GM12878 (cell line): ENCODE measurements at regions not wholly inside any gene's neighbourhood (a gene's known extent, or its start where the extent isn't known, plus 50 kb on each side); places are given as distances from the start of the nearest gene placed in this dataset.

Experiments used
- ATAC-seq: fragments of 200-7000 bp; cut with Tn5 transposase; 3 replicates; pipeline ENCODE4 v1.9.1; 2020; ENCODE audit warnings: mild to moderate bottlenecking, moderate library complexity
- BruUV-seq: library from RNA; stranded (reverse); fragments of 400-500 nt; replicated peaks from 2 replicates; lab custom pipeline; 2021; lab: Mats Ljungman, UMichigan
- CTCF ChIA-PET: fragments of 300-600 bp; sonication (Branson Sonifier 250); formaldehyde crosslinking; extraction: SDS; loops from one replicate; lab custom pipeline; 2021; ENCODE audit warnings: inconsistent platforms; lab: Yijun Ruan, JAX
- POLR2A ChIA-PET: fragments of 350-600 bp; formaldehyde crosslinking; extraction: SDS; loops from one replicate; lab custom pipeline; 2021; ENCODE audit warnings: inconsistent platforms; lab: Charles Lee
- RAD21 ChIA-PET: fragments of 300-600 bp; sonication (Branson Sonifier 250); formaldehyde crosslinking; loops from one replicate; lab custom pipeline; 2023; ENCODE audit warnings: antibody characterized with exemption; ENCODE audit not compliant: unreplicated experiment; lab: Charles Lee
- SMC1A ChIA-PET: fragments of 300-600 bp; sonication (Branson Sonifier 250); formaldehyde crosslinking; loops from one replicate; lab custom pipeline; 2023; ENCODE audit not compliant: unreplicated experiment, uncharacterized antibody; lab: Charles Lee
- DNase-seq: peaks from one replicate; pipeline ENCODE4 v3.0.0-alpha.2; 2011; ENCODE audit warnings: low read depth, low spot score
- FAIRE-seq: peaks from 3 replicates; lab custom pipeline; 2011; peaks lifted over from hg19 to GRCh38; lab: Jason Lieb, UNC
- H2AFZ ChIP-seq: 2 replicates; pipeline ENCODE4 v1.6.0; 2011; ENCODE audit warnings: low read depth, low read length, control low read depth; ENCODE audit not compliant: control insufficient read depth
- H3K27ac ChIP-seq: 2 replicates; pipeline ENCODE4 v1.5.1; 2011; ENCODE audit warnings: control low read depth; ENCODE audit not compliant: control insufficient read depth, insufficient read depth
- H3K27me3 ChIP-seq, 2 experiments: replicated peaks in 1 of 2; 2 replicates each; pipeline versions ENCODE4 v1.6.0 to v1.6.1; 2011; ENCODE audit warnings: low read length in 1 of 2; ENCODE audit not compliant: control insufficient read depth in 2 of 2, insufficient read depth in 2 of 2
- H3K36me3 ChIP-seq, 2 experiments: 2 replicates each; pipeline ENCODE4 v1.5.1; 2011; ENCODE audit warnings: low read length in 1 of 2; ENCODE audit not compliant: control insufficient read depth in 2 of 2, insufficient read depth in 2 of 2
- H3K4me1 ChIP-seq: 2 replicates; pipeline ENCODE4 v1.6.1; 2011; ENCODE audit warnings: mild to moderate bottlenecking, low read length, moderate library complexity, mixed read lengths; ENCODE audit not compliant: control insufficient read depth, insufficient read depth
- H3K4me2 ChIP-seq: 2 replicates; pipeline ENCODE4 v1.6.0; 2011; ENCODE audit warnings: control low read depth; ENCODE audit not compliant: control insufficient read depth, insufficient read depth
- H3K4me3 ChIP-seq: fragments of 200-600 bp; sonication (generic); 2 replicates; pipeline ENCODE4 v1.5.1; 2016
- H3K79me2 ChIP-seq: 2 replicates; pipeline ENCODE4 v1.6.0; 2011; ENCODE audit warnings: low read length; ENCODE audit not compliant: control insufficient read depth, insufficient read depth
- H3K9ac ChIP-seq: 2 replicates; pipeline ENCODE4 v1.8.0; 2011; ENCODE audit warnings: low read length, control low read depth, mixed read lengths; ENCODE audit not compliant: control insufficient read depth, insufficient read depth
- H3K9me3 ChIP-seq: replicated peaks from 3 replicates; pipeline ENCODE4 v1.5.1; 2011; ENCODE audit warnings: mild to moderate bottlenecking, low read length; ENCODE audit not compliant: control insufficient read depth, insufficient read depth
- H4K20me1 ChIP-seq: 2 replicates; pipeline ENCODE4 v1.6.0; 2011; ENCODE audit not compliant: control insufficient read depth, insufficient read depth
- ASH2L ChIP-seq: fragments of 300-600, 200-600 bp; sonication (generic); IDR thresholded peaks from 2 replicates; pipeline ENCODE4 v1.6.1; 2017; ENCODE audit warnings: low read depth, mild to moderate bottlenecking, borderline replicate concordance
- CREM ChIP-seq: IDR thresholded peaks from 2 replicates; pipeline ENCODE4 v1.6.1; 2014; ENCODE audit warnings: antibody characterized with exemption, low read depth
- CTCF ChIP-seq, 3 experiments: IDR thresholded peaks in 2 of 3; conservative IDR thresholded peaks in 1 of 3; 2 replicates each; pipeline ENCODE4 v1.5.1; 2011; ENCODE audit warnings: low read depth in 3 of 3, low read length in 3 of 3, mild to moderate bottlenecking in 3 of 3, control low read depth in 2 of 3, moderate library complexity in 2 of 3, inconsistent platforms in 1 of 3, mixed read lengths in 1 of 3; ENCODE audit not compliant: control insufficient read depth in 2 of 3, insufficient read depth in 1 of 3; ENCODE audit errors: extremely low read depth in 1 of 3
- DPF2 ChIP-seq: fragments of 450-650 bp; IDR thresholded peaks from 2 replicates; pipeline ENCODE4 v1.6.1; 2017; ENCODE audit warnings: mild to moderate bottlenecking
- HSF1 ChIP-seq: fragments of 150-350 bp; IDR thresholded peaks from 2 replicates; pipeline ENCODE4 v1.6.1; 2014; ENCODE audit warnings: mild to moderate bottlenecking, low read depth, low read length
- IRF3 ChIP-seq: fragments of 450-650 bp; IDR thresholded peaks from 2 replicates; pipeline ENCODE4 v1.6.1; 2014; ENCODE audit warnings: mild to moderate bottlenecking
- JUND ChIP-seq: IDR thresholded peaks from 2 replicates; pipeline ENCODE4 v1.6.1; 2012; ENCODE audit warnings: low read depth, mild to moderate bottlenecking, low read length, improper control_type of control experiment, moderate library complexity
- RELA ChIP-seq: fragments of 450-650 bp; IDR thresholded peaks from 2 replicates; pipeline ENCODE4 v1.8.0; 2014; ENCODE audit warnings: borderline replicate concordance; ENCODE audit not compliant: partially characterized antibody
- RELB ChIP-seq: fragments of 450-650 bp; IDR thresholded peaks from 2 replicates; pipeline ENCODE4 v1.6.1; 2017; ENCODE audit warnings: low read depth, mild to moderate bottlenecking, moderate library complexity
- SREBF2 ChIP-seq: IDR thresholded peaks from 2 replicates; pipeline ENCODE4 v1.6.1; 2012; ENCODE audit warnings: mild to moderate bottlenecking, low read length
- STAT3 ChIP-seq: IDR thresholded peaks from 2 replicates; pipeline ENCODE4 v1.6.1; 2011; ENCODE audit warnings: low read depth, low read length, improper control_type of control experiment
- TAF1 ChIP-seq: IDR thresholded peaks from 2 replicates; pipeline ENCODE4 v1.6.1; 2011; ENCODE audit warnings: mild to moderate bottlenecking, low read depth, low read length, borderline replicate concordance
- ZNF274 ChIP-seq: IDR thresholded peaks from one replicate; pipeline ENCODE4 v1.8.0; 2011; ENCODE audit not compliant: insufficient read length, insufficient read depth
- WGBS: methylation state at CpG from one replicate; pipeline ENCODE4 v1.1.6; 2016; ENCODE audit warnings: low lambda C conversion rate; ENCODE audit not compliant: insufficient replicate concordance, insufficient coverage; ENCODE audit errors: missing lambda C conversion rate; 5-methylcytosine and 5-hydroxymethylcytosine counted together
- in situ Hi-C: fragments of 300-500 bp; cut with MboI; formaldehyde crosslinking; loops from 9 replicates; pipeline ENCODE4 v1.14.3; 2018; ENCODE audit warnings: mixed read lengths
- intact Hi-C: fragments of 100-400 bp; cut with micrococcal nuclease; formaldehyde crosslinking; loops from one replicate; pipeline ENCODE4 v1.14.2; 2022; ENCODE audit not compliant: unreplicated experiment
- TF ChIP-seq, protein P1 (sequence below): fragments of 450-650 bp; IDR thresholded peaks from 2 replicates; pipeline ENCODE4 v1.6.1; 2018; ENCODE audit warnings: borderline replicate concordance, mild to moderate bottlenecking; ENCODE audit not compliant: partially characterized antibody
- TF ChIP-seq, protein P2 (sequence below): IDR thresholded peaks from 2 replicates; pipeline ENCODE4 v1.6.1; 2012; ENCODE audit warnings: low read length, inconsistent platforms

DNA sequence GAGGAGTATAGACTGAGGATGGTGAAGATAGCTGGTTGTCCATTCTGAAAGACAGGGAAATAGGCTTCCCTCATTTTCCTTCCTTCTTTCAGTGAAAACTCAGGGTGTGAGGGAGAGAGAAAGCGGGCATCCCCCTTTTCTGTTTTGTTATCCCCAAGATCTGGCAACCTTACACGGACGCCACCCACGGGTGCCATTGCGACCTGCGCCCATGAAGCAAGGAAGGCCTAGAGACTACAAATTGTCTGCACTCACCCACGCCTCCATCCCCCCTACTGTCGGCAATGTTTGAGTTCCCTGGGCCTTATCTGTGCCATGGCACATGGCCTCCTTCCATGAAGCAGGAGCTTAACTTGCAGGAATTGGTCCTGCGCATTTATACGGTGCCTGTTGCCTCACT, 115.0 kb upstream of the IGF1 start:
- Histone ChIP-seq H3K4me1 (no peaks in the 10 kb centered on the region), H3K9ac (no peak overlapping the region), H3K9me3 (no peaks in the 10 kb centered on the region), H3K27me3 (no peaks in the 10 kb centered on the region), H3K4me2 (no peak overlapping the region), H3K79me2 (no peaks in the 10 kb centered on the region), H3K36me3 (no peaks in the 10 kb centered on the region), H4K20me1 (no peaks in the 10 kb centered on the region), H3K27ac (no peak overlapping the region), H2AFZ (no peak overlapping the region), H3K4me3 (no peak overlapping the region)
- WGBS, result 69% methylated on average over 10 of the region's 10 CpGs
- BruUV-seq, result no TSS peak
- DNase-seq (no peak), ATAC-seq (no peak), FAIRE-seq (no peak)
- intact Hi-C loops (no loop called here), in situ Hi-C loops (no loop called here)
- POLR2A ChIA-PET, result no interaction called here
- RAD21 ChIA-PET, result interaction anchor here (0.9 kb wide), 1 partner anchor 111 kb away, joined by 3 read pairs; no protein-coding TSS in a partner anchor
- CTCF ChIA-PET, result no interaction called here
- SMC1A ChIA-PET, result no interaction called here
- TF ChIP-seq RELB (no peak), IRF3 (no peak), TAF1 (no peak), SREBF2 (no peak), STAT3 (no peak), CREM (no peak), DPF2 (no peak), RELA (no peak), CTCF (IDR thresholded peaks at IDR 0.05 in 2 of 3, conservative IDR thresholded peaks at IDR 0.05 in 1 of 3; ENCODE audit: control insufficient read depth in 2 of 3, extremely low read depth in 1 of 3, insufficient read depth in 1 of 3, low read depth in 3 of 3, low read length in 3 of 3) (no peak), ZNF274 (no peak), ASH2L (no peak), HSF1 (no peak), JUND (no peak)
- TF ChIP-seq, protein P1, sequence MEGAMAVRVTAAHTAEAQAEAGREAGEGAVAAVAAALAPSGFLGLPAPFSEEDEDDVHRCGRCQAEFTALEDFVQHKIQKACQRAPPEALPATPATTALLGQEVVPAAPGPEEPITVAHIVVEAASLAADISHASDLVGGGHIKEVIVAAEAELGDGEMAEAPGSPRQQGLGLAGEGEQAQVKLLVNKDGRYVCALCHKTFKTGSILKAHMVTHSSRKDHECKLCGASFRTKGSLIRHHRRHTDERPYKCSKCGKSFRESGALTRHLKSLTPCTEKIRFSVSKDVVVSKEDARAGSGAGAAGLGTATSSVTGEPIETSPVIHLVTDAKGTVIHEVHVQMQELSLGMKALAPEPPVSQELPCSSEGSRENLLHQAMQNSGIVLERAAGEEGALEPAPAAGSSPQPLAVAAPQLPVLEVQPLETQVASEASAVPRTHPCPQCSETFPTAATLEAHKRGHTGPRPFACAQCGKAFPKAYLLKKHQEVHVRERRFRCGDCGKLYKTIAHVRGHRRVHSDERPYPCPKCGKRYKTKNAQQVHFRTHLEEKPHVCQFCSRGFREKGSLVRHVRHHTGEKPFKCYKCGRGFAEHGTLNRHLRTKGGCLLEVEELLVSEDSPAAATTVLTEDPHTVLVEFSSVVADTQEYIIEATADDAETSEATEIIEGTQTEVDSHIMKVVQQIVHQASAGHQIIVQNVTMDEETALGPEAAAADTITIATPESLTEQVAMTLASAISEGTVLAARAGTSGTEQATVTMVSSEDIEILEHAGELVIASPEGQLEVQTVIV, result no peak
- TF ChIP-seq, protein P2, sequence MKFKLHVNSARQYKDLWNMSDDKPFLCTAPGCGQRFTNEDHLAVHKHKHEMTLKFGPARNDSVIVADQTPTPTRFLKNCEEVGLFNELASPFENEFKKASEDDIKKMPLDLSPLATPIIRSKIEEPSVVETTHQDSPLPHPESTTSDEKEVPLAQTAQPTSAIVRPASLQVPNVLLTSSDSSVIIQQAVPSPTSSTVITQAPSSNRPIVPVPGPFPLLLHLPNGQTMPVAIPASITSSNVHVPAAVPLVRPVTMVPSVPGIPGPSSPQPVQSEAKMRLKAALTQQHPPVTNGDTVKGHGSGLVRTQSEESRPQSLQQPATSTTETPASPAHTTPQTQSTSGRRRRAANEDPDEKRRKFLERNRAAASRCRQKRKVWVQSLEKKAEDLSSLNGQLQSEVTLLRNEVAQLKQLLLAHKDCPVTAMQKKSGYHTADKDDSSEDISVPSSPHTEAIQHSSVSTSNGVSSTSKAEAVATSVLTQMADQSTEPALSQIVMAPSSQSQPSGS, result no peak
